ENCODE measurements at regions not wholly inside any gene's neighbourhood (a gene's known extent, or its start where the extent isn't known, plus 50 kb on each side); places are given as distances from the start of the nearest gene placed in this dataset.

DNA sequence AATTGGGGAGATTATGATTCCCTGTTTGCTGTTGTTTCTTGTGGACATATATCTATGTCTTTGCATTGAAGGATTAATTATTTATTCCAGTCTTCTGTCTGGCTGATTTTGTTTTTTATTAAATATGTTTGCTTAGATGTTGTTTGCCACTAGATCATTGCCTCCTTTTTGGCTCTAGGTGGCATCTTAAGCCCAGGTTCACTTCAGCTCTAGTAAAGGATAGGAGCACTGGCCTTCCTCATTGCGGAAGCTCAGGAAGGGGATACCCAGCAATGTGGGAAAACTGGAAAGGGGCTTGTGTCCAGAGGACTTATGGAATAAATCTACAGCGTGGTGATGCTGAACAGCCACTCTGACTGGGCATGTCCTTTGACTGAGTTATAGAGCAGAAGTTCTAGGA, 821.6 kb downstream of the PDCD6IP start:
- TF ChIP-seq ZNF114 (CRISPR knock-in tag; IDR thresholded peaks at IDR 0.05) (no peak), EZH2 (IDR thresholded peaks at IDR 0.05; ENCODE audit: low read depth, unreplicated experiment) (no peak), EZH2phosphoT487 (IDR thresholded peaks at IDR 0.05; ENCODE audit: unreplicated experiment) (no peak), POLR2AphosphoS5 (IDR thresholded peaks at IDR 0.05; ENCODE audit: low read depth) (no peak), CREB1 (CRISPR knock-in tag; IDR thresholded peaks at IDR 0.05; ENCODE audit: low read depth) (no peak)
- TF ChIP-seq, protein P1, sequence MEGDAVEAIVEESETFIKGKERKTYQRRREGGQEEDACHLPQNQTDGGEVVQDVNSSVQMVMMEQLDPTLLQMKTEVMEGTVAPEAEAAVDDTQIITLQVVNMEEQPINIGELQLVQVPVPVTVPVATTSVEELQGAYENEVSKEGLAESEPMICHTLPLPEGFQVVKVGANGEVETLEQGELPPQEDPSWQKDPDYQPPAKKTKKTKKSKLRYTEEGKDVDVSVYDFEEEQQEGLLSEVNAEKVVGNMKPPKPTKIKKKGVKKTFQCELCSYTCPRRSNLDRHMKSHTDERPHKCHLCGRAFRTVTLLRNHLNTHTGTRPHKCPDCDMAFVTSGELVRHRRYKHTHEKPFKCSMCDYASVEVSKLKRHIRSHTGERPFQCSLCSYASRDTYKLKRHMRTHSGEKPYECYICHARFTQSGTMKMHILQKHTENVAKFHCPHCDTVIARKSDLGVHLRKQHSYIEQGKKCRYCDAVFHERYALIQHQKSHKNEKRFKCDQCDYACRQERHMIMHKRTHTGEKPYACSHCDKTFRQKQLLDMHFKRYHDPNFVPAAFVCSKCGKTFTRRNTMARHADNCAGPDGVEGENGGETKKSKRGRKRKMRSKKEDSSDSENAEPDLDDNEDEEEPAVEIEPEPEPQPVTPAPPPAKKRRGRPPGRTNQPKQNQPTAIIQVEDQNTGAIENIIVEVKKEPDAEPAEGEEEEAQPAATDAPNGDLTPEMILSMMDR (conservative IDR thresholded peaks at IDR 0.05; ENCODE audit: low read depth in 2 of 2): peak; percentile 57 to 78
- TF ChIP-seq, protein P2, sequence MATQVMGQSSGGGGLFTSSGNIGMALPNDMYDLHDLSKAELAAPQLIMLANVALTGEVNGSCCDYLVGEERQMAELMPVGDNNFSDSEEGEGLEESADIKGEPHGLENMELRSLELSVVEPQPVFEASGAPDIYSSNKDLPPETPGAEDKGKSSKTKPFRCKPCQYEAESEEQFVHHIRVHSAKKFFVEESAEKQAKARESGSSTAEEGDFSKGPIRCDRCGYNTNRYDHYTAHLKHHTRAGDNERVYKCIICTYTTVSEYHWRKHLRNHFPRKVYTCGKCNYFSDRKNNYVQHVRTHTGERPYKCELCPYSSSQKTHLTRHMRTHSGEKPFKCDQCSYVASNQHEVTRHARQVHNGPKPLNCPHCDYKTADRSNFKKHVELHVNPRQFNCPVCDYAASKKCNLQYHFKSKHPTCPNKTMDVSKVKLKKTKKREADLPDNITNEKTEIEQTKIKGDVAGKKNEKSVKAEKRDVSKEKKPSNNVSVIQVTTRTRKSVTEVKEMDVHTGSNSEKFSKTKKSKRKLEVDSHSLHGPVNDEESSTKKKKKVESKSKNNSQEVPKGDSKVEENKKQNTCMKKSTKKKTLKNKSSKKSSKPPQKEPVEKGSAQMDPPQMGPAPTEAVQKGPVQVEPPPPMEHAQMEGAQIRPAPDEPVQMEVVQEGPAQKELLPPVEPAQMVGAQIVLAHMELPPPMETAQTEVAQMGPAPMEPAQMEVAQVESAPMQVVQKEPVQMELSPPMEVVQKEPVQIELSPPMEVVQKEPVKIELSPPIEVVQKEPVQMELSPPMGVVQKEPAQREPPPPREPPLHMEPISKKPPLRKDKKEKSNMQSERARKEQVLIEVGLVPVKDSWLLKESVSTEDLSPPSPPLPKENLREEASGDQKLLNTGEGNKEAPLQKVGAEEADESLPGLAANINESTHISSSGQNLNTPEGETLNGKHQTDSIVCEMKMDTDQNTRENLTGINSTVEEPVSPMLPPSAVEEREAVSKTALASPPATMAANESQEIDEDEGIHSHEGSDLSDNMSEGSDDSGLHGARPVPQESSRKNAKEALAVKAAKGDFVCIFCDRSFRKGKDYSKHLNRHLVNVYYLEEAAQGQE (IDR thresholded peaks at IDR 0.05; ENCODE audit: unreplicated experiment): no peak

All from GM23338 (cell line).